ENCODE measurements at regions not wholly inside any gene's neighbourhood (a gene's known extent, or its start where the extent isn't known, plus 50 kb on each side); places are given as distances from the start of the nearest gene placed in this dataset.
"Not testable (repeated sequence)": the region's sequence is repeated elsewhere in the genome, so short reads cannot be mapped to it uniquely, and the experiment has no call there.

DNA sequence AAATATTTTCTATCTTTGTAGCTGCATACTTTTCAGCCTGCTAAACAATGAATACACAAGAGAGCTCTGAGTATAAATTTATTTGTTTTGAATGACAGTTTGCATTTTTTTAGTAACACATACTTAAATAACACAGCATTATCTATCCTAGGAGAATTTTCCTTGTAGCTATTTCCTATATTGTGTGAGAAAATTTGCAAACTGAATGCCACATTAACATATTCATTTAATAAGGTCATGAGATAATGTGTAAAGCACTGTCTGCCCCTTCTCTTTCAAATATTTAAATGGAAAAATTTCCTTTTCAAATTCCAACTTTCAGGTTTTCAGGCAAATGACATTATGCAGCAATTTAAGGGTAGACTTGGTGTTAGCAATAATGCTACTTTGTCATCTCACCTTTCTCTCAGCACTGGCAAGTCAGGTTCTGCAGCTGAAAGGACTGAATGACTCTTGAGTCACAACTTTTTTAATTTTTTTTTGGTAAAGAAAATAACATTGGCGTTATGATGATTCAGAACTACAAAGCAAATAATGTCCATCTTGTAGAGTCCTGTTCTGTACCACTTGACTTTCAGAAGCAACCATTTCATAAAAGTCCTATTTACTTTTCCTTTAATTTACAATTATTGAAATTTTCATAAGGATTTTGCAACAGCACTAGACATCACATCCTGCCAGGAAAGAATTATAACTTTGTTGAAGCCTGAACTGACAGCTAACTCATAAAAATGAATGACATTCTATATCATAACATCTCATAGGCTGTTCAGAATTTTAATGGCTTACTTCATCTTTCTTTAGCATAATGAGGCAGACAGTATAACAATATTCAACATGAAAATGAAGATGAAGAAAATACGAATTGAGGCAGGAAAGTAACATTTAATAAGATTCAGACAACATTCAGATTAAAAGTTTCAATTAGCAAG is 681.6 kb upstream of the SEMA6D start:
- H3K4me1 Mint-ChIP-seq (ENCODE audit: low read depth): no peaks in the 10 kb centered on the region
- DNase-seq (no peak), ATAC-seq (no peak)
- H3K27me3 Mint-ChIP-seq (ENCODE audit: low read depth): no peaks in the 10 kb centered on the region
- H3K9me3 Mint-ChIP-seq: peaks cover 8% of the 10 kb centered on the region
- no peak overlapping the region for H3K4me3 Mint-ChIP-seq
- H3K36me3 Mint-ChIP-seq (ENCODE audit: insufficient read depth): no peaks in the 10 kb centered on the region

DNA sequence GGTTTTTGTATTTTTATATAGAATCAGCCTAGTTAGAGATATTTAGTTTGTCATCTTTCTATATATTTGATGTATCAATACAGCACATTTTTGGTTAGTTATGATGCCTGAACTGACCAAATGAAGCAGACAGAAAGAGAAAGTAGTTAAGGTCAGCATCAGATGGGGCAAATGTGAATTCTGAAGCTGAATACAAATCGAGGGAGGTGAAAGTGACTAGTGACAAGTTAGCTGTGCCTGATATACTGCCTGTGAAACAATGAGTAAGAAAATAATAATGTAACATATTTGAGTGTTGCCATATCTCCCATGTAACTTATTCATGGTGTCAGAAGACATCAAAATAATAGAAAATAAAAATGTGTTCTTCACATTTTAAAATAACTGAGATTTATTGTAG is 680.3 kb upstream of the SEMA6D start:
- Mint-ChIP-seq H3K9me3 (peaks cover 5% of the 10 kb centered on the region), H3K36me3 (ENCODE audit: insufficient read depth) (no peaks in the 10 kb centered on the region), H3K4me1 (ENCODE audit: low read depth) (no peaks in the 10 kb centered on the region), H3K4me3 (no peak overlapping the region), H3K27me3 (ENCODE audit: low read depth) (no peaks in the 10 kb centered on the region)
- DNase-seq: no peak
- no peak for ATAC-seq

GRCh38 chr15:47039225-47039624 is 678.1 kb upstream of the SEMA6D start:
- Mint-ChIP-seq H3K4me3 (no peak overlapping the region), H3K36me3 (ENCODE audit: insufficient read depth) (no peaks in the 10 kb centered on the region), H3K4me1 (ENCODE audit: low read depth) (no peaks in the 10 kb centered on the region), H3K9me3 (peaks cover 5% of the 10 kb centered on the region), H3K27me3 (ENCODE audit: low read depth) (no peaks in the 10 kb centered on the region)
- DNase-seq (no peak), ATAC-seq (no peak)

DNA sequence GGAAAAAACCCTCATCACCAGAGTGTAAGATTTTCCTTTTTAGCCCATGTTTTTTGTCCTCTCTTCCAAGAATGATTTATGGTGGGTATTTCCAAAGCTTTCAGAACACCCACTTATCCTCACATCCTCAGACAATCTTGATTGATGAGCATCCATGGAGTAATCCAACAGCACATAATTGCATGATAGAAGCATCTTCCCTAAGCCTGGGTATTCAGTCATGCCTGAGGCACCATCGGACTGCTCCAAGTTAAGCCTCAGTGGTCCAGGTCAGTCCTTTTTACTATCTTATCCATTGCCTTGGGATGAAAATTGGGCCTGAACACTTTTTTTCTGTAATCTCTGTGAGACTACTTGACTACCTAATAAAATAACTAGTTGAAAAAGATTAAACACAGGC is 676.0 kb upstream of the SEMA6D start:
- DNase-seq (no peak), ATAC-seq (no peak)
- Mint-ChIP-seq H3K4me3 (no peak overlapping the region), H3K27me3 (ENCODE audit: low read depth) (no peaks in the 10 kb centered on the region), H3K9me3 (peaks cover 5% of the 10 kb centered on the region), H3K4me1 (ENCODE audit: low read depth) (no peaks in the 10 kb centered on the region), H3K36me3 (ENCODE audit: insufficient read depth) (no peaks in the 10 kb centered on the region)

GRCh38 chr15:47047981-47048380 is 669.3 kb upstream of the SEMA6D start:
- H3K27me3 Mint-ChIP-seq (ENCODE audit: low read depth); ATAC-seq; DNase-seq; H3K4me3 Mint-ChIP-seq; H3K36me3 Mint-ChIP-seq (ENCODE audit: insufficient read depth); H3K9me3 Mint-ChIP-seq; H3K4me1 Mint-ChIP-seq (ENCODE audit: low read depth): not testable (repeated sequence)

DNA sequence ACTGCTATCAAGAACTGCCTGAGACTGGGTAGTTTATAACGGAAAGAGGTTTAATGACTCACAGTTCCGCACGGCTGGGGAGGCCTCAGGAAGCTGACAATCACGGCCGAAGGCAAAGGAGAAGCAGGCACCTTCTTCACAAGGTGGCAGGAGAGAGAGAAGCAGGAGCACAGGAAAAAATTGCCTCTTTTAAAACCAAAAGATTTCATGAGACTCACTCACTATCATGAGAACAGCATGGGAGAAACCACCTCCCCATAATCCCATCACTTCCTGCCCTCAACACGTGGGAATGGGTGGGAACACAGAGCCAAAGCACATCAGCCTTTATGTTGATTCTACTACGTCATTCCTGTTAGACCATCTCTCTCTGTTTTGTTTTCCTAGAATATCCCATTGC is 650.9 kb upstream of the SEMA6D start:
- no peak for DNase-seq

DNA sequence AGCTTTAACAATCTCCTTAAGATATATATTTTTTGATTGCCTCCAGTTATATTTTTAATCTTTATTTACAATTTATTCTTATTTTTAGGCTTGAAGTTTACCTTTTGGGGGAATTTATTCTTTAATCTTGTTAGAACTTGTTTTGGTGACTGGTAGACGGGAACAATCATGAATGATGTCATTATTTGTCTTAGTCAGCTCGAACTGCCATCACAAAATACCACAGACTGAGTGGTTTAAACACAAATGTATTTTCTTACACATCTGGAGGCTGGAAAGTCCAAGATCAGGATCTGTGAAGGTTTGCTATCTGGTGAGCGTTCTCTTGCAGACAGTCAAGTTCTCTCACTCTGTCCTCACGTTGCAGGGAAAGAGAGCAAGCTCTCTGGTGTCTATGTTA is 639.5 kb upstream of the SEMA6D start:
- H3K27me3 Mint-ChIP-seq (ENCODE audit: low read depth); H3K36me3 Mint-ChIP-seq (ENCODE audit: insufficient read depth); DNase-seq; H3K9me3 Mint-ChIP-seq; H3K4me1 Mint-ChIP-seq (ENCODE audit: low read depth); H3K4me3 Mint-ChIP-seq; ATAC-seq: not testable (repeated sequence)

More for the DNA sequence above, 650.9 kb upstream of the SEMA6D start:
- peaks cover 7% of the 10 kb centered on the region for H3K9me3 Mint-ChIP-seq
- no peak for ATAC-seq
- H3K4me3 Mint-ChIP-seq: no peak overlapping the region
- no peaks in the 10 kb centered on the region for H3K36me3 Mint-ChIP-seq (ENCODE audit: insufficient read depth)
- no peaks in the 10 kb centered on the region for H3K27me3 Mint-ChIP-seq (ENCODE audit: low read depth)
- no peaks in the 10 kb centered on the region for H3K4me1 Mint-ChIP-seq (ENCODE audit: low read depth)

DNA sequence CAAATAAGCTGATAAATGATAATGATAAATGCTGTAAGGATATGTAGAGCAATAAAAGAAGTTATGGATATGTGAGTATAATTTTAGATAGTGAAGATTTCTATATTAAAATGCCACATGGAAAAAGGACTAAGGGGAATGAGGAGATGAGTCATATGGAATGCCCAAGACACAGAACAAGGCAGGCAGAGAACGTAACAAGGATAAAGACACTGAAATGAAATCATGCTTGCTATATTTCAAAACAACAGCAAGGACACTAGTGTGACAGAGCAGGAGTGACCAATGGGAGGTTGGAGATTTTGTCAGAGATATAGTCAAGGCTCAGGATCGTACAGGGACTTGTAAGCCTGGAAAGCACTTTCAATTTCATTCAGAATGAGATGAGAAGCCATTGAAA is 621.5 kb upstream of the SEMA6D start:
- no peak for DNase-seq
- Mint-ChIP-seq H3K27me3 (ENCODE audit: low read depth) (no peaks in the 10 kb centered on the region), H3K4me3 (no peak overlapping the region), H3K9me3 (peaks cover 5% of the 10 kb centered on the region), H3K4me1 (ENCODE audit: low read depth) (no peaks in the 10 kb centered on the region), H3K36me3 (ENCODE audit: insufficient read depth) (no peaks in the 10 kb centered on the region)
- ATAC-seq: no peak

- not testable (repeated sequence) for H3K9me3 Mint-ChIP-seq; ATAC-seq; H3K4me3 Mint-ChIP-seq; H3K36me3 Mint-ChIP-seq (ENCODE audit: insufficient read depth); H3K4me1 Mint-ChIP-seq (ENCODE audit: low read depth); H3K27me3 Mint-ChIP-seq (ENCODE audit: low read depth); DNase-seq
Observed at GRCh38 chr15:47098526-47098925, 618.8 kb upstream of the SEMA6D start.

DNA sequence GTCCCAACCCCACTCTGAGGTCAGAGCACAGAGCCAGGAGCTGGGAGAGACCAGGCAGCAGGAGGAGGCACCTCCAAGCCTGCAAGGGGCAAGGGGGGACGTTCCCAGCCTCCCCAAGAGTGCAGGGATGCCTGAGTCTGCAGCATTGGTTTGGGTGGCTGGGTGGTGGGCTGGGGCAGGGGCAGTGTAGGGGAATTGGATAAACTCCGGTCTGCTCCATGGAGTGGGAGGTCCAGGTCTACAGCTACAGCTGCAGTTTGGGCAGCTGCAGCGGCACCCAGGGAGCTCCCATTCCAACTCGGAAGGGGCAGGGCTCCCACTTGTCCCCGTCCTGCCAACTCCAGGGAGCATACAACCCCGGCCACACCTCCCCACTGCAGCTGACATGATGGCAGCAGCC is 617.5 kb upstream of the SEMA6D start:
- not testable (repeated sequence) for H3K27me3 Mint-ChIP-seq (ENCODE audit: low read depth); H3K9me3 Mint-ChIP-seq; H3K36me3 Mint-ChIP-seq (ENCODE audit: insufficient read depth); DNase-seq; ATAC-seq; H3K4me1 Mint-ChIP-seq (ENCODE audit: low read depth); H3K4me3 Mint-ChIP-seq

- H3K36me3 Mint-ChIP-seq (ENCODE audit: insufficient read depth); DNase-seq; H3K4me3 Mint-ChIP-seq; H3K27me3 Mint-ChIP-seq (ENCODE audit: low read depth); H3K4me1 Mint-ChIP-seq (ENCODE audit: low read depth); H3K9me3 Mint-ChIP-seq; ATAC-seq: not testable (repeated sequence)
Observed at GRCh38 chr15:47108800-47109199, 608.5 kb upstream of the SEMA6D start.

GRCh38 chr15:47116698-47117097 is 600.6 kb upstream of the SEMA6D start:
- no peaks in the 10 kb centered on the region for H3K4me1 Mint-ChIP-seq (ENCODE audit: low read depth)

GRCh38 chr15:47119349-47119748 is 598.0 kb upstream of the SEMA6D start:
- Mint-ChIP-seq H3K9me3 (peaks cover 20% of the 10 kb centered on the region), H3K4me3 (no peak overlapping the region), H3K27me3 (ENCODE audit: low read depth) (no peaks in the 10 kb centered on the region), H3K36me3 (ENCODE audit: insufficient read depth) (no peaks in the 10 kb centered on the region), H3K4me1 (ENCODE audit: low read depth) (no peaks in the 10 kb centered on the region)
- DNase-seq (no peak), ATAC-seq (no peak)

More at GRCh38 chr15:47116698-47117097, 600.6 kb upstream of the SEMA6D start:
- no peaks in the 10 kb centered on the region for H3K36me3 Mint-ChIP-seq (ENCODE audit: insufficient read depth)
- ATAC-seq (no peak), DNase-seq (no peak)
- peaks cover 15% of the 10 kb centered on the region for H3K9me3 Mint-ChIP-seq
- no peak overlapping the region for H3K4me3 Mint-ChIP-seq
- H3K27me3 Mint-ChIP-seq (ENCODE audit: low read depth): no peaks in the 10 kb centered on the region

- H3K9me3 Mint-ChIP-seq: peaks cover 34% of the 10 kb centered on the region
- no peak for ATAC-seq
- H3K27me3 Mint-ChIP-seq (ENCODE audit: low read depth): no peaks in the 10 kb centered on the region
- no peak overlapping the region for H3K4me3 Mint-ChIP-seq
- DNase-seq: no peak
- H3K36me3 Mint-ChIP-seq (ENCODE audit: insufficient read depth): no peaks in the 10 kb centered on the region
- no peaks in the 10 kb centered on the region for H3K4me1 Mint-ChIP-seq (ENCODE audit: low read depth)
Observed at GRCh38 chr15:47124430-47125102, 592.7 kb upstream of the SEMA6D start.

DNA sequence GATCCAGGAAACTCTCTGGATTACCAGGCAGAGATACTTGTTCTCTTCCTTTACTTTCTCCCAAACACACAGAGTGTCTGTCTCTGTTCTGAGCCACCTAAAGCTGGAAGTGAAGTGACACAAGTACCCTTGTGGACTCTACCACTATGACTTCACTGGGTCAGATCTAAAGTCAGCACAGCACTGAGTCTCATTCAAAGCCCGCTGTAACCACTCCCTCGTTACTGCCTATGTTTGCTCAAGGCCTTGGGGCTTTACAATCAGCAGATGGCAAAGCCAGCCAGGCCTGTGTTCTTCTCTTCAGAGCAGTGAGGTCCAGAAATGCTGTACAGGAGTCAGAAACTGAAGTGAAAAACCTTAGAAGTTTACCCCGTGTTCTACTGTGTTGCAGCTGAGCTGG is 588.3 kb upstream of the SEMA6D start:
- ATAC-seq: no peak
- Mint-ChIP-seq H3K4me1 (ENCODE audit: low read depth) (no peaks in the 10 kb centered on the region), H3K36me3 (ENCODE audit: insufficient read depth) (no peaks in the 10 kb centered on the region), H3K27me3 (ENCODE audit: low read depth) (no peaks in the 10 kb centered on the region), H3K4me3 (no peak overlapping the region), H3K9me3 (peaks cover 29% of the 10 kb centered on the region)
- no peak for DNase-seq

All from activated T-cell treated with anti-CD3 and anti-CD28 coated beads, Interleukin-2, amount 50 U/mL, for 4 hours (primary cell).